Adrenal gland (tissue), 9 donors: ENCODE measurements at regions not wholly inside any gene's neighbourhood (a gene's known extent, or its start where the extent isn't known, plus 50 kb on each side); places are given as distances from the start of the nearest gene placed in this dataset.

Experiments used
- DNase-seq, 7 donors: peaks; one replicate each; pipeline ENCODE4 v3.0.0-alpha.2; 2019 to 2020
- H3K27ac ChIP-seq, 5 donors: fragments of 200-600 bp; sonication (generic) in 4 of 5; 1 replicate in 3 of 5; 2 replicates in 2 of 5; pipeline versions ENCODE4 v1.5.1 to v1.8.0; 2016 to 2020; ENCODE audit warnings: mild to moderate bottlenecking in 1 of 5
- H3K27me3 ChIP-seq: fragments of 200-600 bp; 2 replicates; pipeline ENCODE4 v1.8.0; 2021
- H3K36me3 ChIP-seq, 2 donors: fragments of 200-600 bp; replicated peaks in 1 of 2; 1 replicate in 1 of 2; 2 replicates in 1 of 2; pipeline versions ENCODE4 v1.5.1 to v1.8.0; 2018 to 2022
- H3K4me1 ChIP-seq, 2 donors: fragments of 200-600 bp; replicated peaks in 1 of 2; 1 replicate in 1 of 2; 2 replicates in 1 of 2; pipeline versions ENCODE4 v1.5.1 to v1.8.0; 2018 to 2021
- H3K4me3 ChIP-seq, 4 donors: fragments of 200-600 bp; sonication (generic) in 3 of 4; one replicate each; pipeline ENCODE4 v1.5.1; 2016 to 2018
- H3K9me3 ChIP-seq, 3 donors: fragments of 200-600 bp; sonication (generic) in 1 of 3; replicated peaks in 1 of 3; 1 replicate in 2 of 3; 2 replicates in 1 of 3; pipeline versions ENCODE4 v1.5.1 to v1.8.0; 2016 to 2021
- CTCF ChIP-seq, 6 experiments: fragments of 450-650 bp in 4 of 6; fragments of 200-600 bp in 2 of 6; sonication (generic) in 1 of 6; IDR thresholded peaks; 1 replicate in 5 of 6; 2 replicates in 1 of 6; pipeline versions ENCODE4 v1.5.1 to v1.8.0; 2016 to 2021; ENCODE audit warnings: antibody characterized with exemption in 6 of 6, mild to moderate bottlenecking in 2 of 6, moderate library complexity in 1 of 6
- POLR2A ChIP-seq, 2 donors: fragments of 450-650 bp; IDR thresholded peaks; one replicate each; pipeline ENCODE4 v1.6.1; 2017; ENCODE audit warnings: antibody characterized with exemption in 2 of 2, mild to moderate bottlenecking in 2 of 2, moderate library complexity in 1 of 2
- WGBS, 4 donors: extraction: QIAGEN DNeasy Blood & Tissue Kit in 2 of 4; methylation state at CpG; one replicate each; pipeline versions ENCODE4 v1.1.5 to v1.1.7; 2013 to 2017; 5-methylcytosine and 5-hydroxymethylcytosine counted together
- intact Hi-C, 2 donors: fragments of 100-400 bp; cut with DNase I; formaldehyde crosslinking; loops; one replicate each; pipeline versions ENCODE4 v1.14.1 to v1.15.0; 2022 to 2023
- donor health status: healthy with polysubstance abuse.
- donor health status: Bipolar disorder and iron deficiency.
- donor health status: DM: yes; HTN: yes; CAD: no.
- donor health status: DM: no; HTN: no; CAD: no.
- donor health status: DM: no; HTN: no; CAD: no.

DNA sequence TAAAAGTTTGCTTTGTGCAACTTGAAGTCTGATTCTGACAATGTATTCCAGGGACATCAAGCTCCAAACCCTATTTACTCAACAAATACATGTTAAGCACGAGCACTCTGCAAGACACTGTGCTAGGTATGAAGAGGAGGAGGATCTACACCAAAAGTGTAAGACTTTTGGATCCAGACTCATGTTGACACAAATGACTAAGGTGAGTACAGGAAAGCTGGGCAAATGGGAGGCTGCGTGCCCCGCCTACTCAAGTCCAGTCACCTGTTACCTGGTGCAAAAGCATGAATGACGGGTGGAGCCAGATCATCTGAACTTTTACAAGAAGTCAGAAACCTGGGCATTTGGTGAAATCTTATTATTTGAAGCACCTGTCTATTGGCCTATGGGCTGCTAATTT lies 120.7 kb downstream of the ABCC12 start:
- no peaks in the 10 kb centered on the region for H3K9me3 ChIP-seq
- H3K4me1 ChIP-seq, result no peaks in the 10 kb centered on the region
- no peak overlapping the region for H3K27ac ChIP-seq
- 64 to 75% (median 68%) methylated on average over 3 to 4 of the region's 4 CpGs for WGBS, 4 donors
- intact Hi-C loops, result no loop called here
- H3K27me3 ChIP-seq, result no peaks in the 10 kb centered on the region
- no peaks in the 10 kb centered on the region for H3K36me3 ChIP-seq
- no peak for TF ChIP-seq CTCF (IDR thresholded peaks at IDR 0.05)
- TF ChIP-seq POLR2A (IDR thresholded peaks at IDR 0.05), result no peak
- no peak overlapping the region for H3K4me3 ChIP-seq
- DNase-seq, result no peak

DNA sequence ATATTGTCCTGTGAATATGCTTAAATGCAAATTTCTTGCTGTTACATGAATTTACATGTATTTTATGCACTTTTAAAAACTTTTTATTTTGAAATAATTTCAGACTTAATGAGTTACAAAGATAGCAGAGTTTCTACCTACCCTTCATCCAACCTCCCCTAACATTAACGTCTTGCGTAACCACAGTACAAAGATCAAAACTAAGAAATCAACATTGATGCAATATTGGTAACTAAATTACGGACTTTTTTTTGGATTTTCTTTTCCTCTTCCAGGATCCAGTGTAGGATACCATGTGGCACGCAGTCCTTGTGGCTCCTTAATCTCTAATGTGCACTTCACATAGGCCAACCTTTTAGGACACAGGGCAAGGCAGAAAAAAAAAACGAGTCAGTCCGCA lies 124.9 kb downstream of the ABCC12 start:
- intact Hi-C loops, result no loop called here
- 85 to 89% (median 87%) methylated on average over 6 of the region's 6 CpGs for WGBS, 4 donors

DNA sequence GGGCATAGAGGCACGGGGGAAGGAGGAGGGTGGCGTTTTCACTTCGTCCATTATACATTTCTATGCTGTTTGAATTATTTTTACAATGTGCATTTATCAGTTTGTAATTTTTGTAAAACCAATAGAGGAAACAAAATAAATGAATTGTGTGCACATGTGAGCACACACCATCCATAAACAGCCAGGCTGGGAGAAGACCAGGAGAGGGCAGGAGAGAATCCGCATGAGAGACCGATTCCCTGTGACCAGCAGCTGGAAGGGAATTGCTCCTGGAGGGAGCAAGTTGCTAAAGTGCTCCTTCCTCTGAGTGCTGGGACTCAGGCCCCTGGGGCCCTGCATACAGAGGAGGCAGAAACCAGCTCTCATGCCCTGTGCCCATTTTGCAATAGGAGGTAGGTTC lies 126.0 kb downstream of the ABCC12 start:
- H3K4me1 ChIP-seq, result no peaks in the 10 kb centered on the region
- no peak for DNase-seq
- intact Hi-C loops, result no loop called here
- TF ChIP-seq POLR2A (IDR thresholded peaks at IDR 0.05) (no peak), CTCF (IDR thresholded peaks at IDR 0.05) (no peak)
- no peaks in the 10 kb centered on the region for H3K36me3 ChIP-seq
- no peaks in the 10 kb centered on the region for H3K9me3 ChIP-seq
- H3K27ac ChIP-seq, result no peak overlapping the region
- no peak overlapping the region for H3K4me3 ChIP-seq
- no peaks in the 10 kb centered on the region for H3K27me3 ChIP-seq
- 83 to 90% (median 86%) methylated on average over 5 of the region's 5 CpGs for WGBS, 4 donors

More for the DNA sequence above, 124.9 kb downstream of the ABCC12 start:
- Histone ChIP-seq H3K4me1 (no peaks in the 10 kb centered on the region), H3K27me3 (no peaks in the 10 kb centered on the region), H3K27ac (no peak overlapping the region), H3K36me3 (no peaks in the 10 kb centered on the region), H3K9me3 (no peaks in the 10 kb centered on the region), H3K4me3 (no peak overlapping the region)
- TF ChIP-seq CTCF (IDR thresholded peaks at IDR 0.05) (no peak), POLR2A (IDR thresholded peaks at IDR 0.05) (no peak)
- no peak for DNase-seq

GRCh38 chr16:48025359-48025758 lies 130.4 kb downstream of the ABCC12 start:
- Histone ChIP-seq H3K27me3 (no peaks in the 10 kb centered on the region), H3K9me3 (no peaks in the 10 kb centered on the region), H3K4me1 (no peaks in the 10 kb centered on the region), H3K4me3 (no peak overlapping the region), H3K27ac (no peak overlapping the region), H3K36me3 (no peaks in the 10 kb centered on the region)
- DNase-seq, result no peak
- WGBS, 4 donors, result 73 to 85% (median 84%) methylated on average over 5 of the region's 5 CpGs
- intact Hi-C loops, result no loop called here
- TF ChIP-seq CTCF (IDR thresholded peaks at IDR 0.05) (no peak), POLR2A (IDR thresholded peaks at IDR 0.05) (no peak)
